NCI-H226 (cell line): ENCODE measurements at regions not wholly inside any gene's neighbourhood (a gene's known extent, or its start where the extent isn't known, plus 50 kb on each side); places are given as distances from the start of the nearest gene placed in this dataset.
"Not testable (repeated sequence)": the region's sequence is repeated elsewhere in the genome, so short reads cannot be mapped to it uniquely, and the experiment has no call there.

Experiments
- DNase-seq: peaks from one replicate; pipeline ENCODE4 v3.0.0-alpha.2; 2015

DNA sequence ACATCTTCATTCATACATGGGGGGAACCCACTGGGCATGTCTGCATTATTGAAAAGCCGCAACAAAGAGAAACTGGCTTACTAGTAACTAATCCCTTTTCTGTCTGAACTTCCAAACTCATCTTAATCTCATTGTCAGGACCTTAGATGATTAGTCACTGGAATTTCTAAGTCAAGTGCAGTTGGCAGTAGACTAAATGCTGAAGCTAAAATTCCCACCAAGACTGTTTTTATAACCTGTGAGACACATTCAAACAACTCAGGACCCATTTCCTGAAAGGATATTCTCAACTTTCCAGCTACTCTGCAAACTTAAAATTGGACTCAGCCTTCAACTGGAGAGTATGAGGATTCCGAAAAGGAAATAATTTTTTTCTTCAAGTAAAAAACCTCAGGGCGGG lies 94.8 kb upstream of the SCAF8 start:
- peak; percentile 49 for DNase-seq

DNA sequence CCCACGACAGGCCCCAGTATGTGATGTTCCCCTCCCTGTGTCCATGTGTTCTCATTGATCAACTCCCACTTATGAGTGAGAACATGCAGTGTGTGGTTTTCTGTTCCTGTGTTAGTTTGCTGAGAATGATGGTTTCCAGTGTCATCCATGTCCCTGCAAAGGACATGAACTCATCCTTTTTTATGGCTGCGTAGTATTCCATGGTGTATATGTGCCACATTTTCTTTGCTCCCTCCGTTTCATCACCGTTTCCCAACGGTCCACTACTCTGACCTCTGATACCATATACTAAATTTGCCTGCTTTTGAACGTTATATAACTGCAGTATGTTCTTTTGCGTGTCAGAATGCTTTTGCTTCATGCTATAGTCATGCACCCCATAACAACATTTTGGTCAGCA lies 94.0 kb upstream of the SCAF8 start:
- not testable (repeated sequence) for DNase-seq

DNA sequence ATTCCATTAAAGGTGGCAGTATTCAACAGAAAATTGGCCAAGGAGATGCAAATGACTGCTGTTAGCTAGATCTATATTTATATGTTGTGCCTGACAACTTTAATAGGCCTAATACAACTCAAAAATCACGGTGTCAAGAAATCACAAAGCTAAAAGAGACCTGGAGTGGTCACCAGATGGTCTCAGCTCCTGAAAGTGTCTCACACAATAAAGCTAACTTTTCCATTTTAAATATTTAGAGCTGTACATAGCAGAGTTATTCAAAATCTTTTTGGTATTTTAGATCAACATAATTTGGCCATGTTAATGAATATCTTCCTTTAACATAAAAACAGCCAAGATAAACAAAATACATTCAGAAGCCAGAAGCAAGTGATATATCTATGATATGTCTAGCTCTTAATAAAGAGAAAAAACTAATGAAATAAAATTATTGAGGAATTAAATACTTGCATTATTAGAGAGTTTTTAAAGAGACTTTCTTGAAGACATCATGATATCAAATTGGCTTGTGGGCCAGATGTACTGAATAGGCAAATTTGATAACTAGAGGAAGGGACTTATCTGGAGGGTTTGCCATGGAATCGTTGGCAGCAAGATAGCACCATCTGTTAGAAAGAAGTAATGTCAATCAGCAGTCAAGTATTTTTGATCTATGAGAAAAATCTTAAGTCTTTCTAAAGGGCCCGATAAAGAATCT lies 84.9 kb upstream of the SCAF8 start:
- DNase-seq: no peak

DNA sequence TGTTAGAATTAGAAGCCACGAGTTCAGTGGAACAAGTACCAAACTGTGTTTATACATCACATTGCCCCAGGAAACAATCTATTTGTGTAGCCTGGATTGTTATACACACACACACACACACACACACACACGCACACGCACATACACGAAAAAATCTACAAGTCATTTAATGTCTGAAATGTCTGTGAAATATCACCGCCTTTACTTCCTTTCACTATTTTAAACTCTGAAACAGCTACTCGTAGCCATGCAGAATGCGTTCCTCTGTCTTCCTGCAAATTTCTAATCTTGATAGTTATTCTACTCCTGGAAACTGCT lies 84.4 kb upstream of the SCAF8 start:
- DNase-seq: no peak

DNA sequence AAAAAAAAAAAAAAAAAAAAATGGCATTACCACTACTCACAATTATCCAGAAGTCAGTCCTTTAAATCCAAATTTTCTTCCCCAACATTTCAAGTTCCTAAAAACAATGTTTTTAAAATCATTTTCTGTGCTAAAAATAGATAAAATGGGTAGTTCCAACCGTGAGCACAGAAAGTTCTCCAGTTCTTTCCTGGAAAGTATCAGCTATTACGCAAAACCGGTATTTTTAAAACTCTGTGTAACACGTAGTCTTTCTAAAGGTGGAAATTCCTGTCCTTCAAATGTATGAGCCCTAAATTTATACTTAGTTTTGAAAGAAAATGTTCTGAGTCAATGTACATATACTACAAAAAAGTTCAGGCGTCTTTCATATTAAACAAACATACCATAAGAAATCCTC lies 83.5 kb upstream of the SCAF8 start:
- no peak for DNase-seq

DNA sequence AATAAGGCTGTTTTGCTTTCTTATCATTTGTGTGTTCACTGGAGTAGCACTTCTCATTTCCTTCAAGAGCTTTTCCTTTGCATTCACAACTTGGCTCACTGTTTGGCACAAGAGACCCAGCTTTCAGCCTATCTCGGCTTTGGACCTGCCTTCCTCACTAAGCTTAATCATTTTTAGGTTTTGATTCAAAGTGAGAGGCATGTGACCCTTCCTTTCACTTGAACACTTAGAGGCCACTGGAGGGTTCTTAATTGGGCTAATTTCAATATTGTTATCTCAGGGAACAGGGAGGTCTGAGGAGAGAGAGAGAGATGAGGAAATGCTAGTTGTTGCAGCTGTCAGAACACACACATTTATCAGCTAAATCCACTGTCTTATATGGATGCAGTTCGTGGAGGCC lies 82.9 kb upstream of the SCAF8 start:
- DNase-seq: no peak

DNA sequence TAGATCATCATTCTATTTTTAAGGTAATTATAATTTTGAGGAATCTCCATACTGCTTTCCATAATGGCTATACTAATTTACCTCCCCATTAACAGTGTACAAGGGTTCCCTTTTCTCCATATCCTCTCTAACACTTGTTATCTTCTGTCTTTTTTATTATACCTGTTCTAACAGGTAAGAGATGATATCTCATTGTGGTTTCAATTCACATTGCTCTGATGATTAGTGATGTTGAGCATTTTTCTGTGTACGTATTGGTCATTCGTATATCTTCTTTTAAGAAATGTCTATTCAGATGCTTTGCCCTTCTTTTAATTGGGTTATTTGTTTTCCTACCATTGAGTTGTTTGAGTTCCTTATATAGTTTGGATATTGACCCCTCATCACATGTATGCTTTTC lies 81.6 kb upstream of the SCAF8 start:
- DNase-seq: no peak

DNA sequence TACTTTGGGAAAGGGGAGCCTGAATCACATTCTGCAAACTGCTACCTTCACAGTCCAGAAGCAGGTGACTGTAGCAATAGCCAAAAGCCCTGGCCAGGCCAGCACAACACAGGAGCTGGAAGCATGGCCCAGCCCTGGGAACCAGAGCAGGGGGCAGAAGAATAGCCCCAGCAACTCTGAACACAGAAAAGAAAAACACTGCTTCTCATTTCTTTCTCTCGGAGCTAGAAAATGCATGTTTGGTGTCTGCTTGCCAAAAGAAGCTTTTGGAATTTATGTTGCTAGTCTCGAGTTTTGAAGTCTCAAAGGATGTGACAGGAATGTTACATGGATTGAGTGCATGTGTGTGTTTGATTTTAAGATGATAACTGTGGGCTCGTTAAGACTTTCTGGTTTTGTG lies 79.8 kb upstream of the SCAF8 start:
- DNase-seq: no peak

DNA sequence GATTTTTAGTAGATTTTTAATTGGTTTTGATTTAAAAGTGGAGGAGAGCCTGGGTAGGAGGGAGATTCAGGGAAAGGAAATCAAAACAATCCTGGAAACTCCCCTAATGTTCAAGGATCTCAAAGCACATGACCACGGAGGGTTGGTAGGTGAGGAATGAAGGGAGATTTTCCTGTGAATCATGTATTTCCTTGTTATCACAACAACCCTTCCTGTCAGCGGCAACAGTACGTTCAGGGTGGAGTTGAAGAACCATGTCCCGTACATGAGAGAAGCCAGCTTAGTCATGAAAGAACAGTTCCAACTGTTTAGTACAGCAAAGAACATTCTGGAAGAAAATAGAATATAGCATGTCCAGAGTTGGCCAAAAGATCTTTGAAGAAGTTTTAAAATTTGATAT lies 79.4 kb upstream of the SCAF8 start:
- peak; percentile 95 for DNase-seq

DNA sequence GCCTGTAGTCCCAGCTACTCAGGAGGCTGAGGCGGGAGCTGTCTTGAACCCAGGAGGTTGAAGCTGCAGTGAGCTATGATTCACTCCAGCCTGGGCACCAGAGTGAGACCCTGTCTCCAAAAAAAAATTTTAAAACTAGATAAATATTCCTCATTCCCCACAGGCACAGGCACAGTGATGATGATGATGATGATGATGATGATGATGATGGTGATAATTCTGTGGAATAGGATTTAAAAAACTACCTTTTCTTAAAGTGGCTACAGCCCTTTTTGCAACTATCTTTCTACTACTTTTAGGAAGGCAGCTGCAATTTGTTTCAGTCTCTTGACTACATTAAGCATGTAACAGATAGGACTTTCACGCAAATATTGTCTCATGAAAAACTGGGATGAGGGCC lies 76.6 kb upstream of the SCAF8 start:
- DNase-seq: no peak

DNA sequence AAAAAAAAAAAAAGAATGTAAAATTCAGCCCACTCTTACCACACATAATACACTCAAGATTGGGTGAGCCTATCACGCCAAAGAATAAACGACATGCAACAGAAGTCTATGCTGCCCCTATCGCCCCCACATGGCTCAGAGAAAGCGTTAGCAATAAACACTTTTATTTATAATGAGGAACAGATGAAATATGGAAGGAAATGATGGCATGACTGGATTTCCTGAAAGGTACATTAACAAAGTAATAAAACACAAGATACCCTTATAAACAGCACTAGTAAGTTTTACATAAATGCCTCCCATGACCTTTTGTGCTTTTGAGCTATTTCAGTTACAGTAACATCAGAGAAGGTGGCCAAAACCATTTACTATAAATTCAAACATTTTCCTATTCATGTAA lies 71.4 kb upstream of the SCAF8 start:
- no peak for DNase-seq

DNA sequence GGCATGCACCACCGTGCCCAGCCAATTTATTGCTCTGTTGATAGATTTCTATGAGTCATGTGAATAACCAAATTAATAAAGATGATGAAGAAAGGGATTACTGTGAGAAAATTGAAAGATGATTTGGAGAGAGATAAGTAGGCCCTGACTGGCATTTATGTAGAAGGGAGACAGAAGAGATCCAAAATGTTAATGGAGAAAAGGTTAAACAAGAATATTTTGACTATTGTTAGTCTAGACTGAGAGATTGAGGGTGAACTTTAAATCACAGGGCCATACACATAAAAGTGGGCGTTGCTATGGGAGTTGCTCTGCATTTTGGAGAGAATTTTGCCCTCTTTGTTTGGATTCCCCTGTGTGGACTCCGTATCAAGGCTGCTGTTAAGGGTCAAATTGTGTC lies 68.9 kb upstream of the SCAF8 start:
- no peak for DNase-seq

DNA sequence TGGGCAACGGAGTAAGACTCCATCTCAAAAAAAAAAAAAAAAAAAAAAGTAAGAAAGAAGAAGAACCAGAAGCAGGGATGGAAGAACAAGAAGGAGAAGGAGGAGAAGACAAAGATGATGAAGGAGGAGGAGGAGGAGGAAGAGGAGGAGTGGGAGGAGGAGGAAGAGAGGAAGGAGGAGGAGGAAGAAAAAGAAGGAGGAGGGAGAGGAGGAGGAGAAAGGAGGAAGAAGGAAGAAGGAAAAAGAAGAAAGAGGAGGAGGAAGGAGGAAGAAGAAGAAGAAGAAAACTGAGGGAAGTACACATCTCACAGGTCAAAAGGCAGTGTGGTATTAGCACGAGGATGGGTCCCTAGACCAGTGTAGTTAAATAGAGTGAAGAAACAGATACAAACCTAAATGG lies 65.1 kb upstream of the SCAF8 start:
- no peak for DNase-seq

DNA sequence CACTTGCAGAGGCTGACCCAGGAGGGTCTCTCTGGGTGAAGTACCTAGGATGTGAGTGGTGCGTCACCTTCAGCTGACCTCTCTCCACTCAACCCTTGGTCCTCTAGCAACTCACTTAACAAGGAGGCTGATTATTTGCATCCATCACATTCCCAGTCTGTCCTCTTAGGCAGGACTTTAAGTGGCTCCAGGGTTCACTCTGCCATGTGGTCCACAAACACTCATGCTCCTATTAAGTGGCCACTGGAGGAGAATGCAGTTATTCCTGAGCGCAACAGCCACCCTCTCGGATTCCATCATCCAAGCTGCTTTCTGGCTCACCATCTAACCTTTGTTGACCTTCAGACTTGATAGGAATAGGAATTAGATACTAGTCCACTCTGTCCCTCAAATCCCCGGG lies 61.1 kb upstream of the SCAF8 start:
- DNase-seq: no peak

DNA sequence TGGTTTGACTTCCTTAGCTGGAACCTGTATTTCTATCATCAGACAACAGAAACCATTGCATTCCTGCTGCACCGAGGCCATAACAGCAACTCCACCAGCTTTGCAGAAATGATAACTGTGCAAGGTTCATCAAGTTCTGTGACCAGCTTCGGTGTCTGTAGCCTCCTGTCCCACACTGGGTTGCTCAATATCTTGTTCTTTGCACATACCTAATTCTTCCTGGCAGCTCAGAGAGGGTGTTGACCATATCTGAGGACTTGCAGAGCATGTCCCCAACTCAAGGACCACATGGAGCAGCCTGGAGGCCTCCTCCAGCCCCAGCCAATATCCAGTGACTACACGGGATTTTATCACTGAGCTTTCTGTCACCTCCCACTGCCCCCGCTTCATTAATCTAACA lies 59.3 kb upstream of the SCAF8 start:
- DNase-seq: no peak

DNA sequence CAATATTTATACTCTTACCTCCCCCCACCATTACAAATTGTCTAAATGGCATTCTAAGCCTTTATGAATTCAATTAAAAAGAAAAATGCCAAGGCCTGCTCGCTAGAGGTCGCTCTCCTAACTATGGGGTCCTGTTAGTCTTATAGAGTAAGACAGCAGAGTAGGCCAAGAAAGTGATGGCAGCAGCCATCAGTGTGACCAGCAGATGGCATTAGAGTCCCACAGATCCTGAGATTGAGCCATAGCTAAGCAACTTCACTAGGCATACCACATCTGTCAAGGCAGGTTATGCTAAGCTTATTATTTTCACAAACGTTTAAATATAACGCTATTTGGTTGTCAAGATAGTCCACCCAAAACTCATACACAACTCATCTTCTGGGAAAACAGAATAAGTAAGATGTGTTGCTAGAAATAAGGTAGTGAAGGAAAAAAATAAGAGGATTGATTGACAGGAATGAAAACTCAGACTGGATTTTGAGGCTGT lies 57.6 kb upstream of the SCAF8 start:
- DNase-seq: peak; percentile 81

DNA sequence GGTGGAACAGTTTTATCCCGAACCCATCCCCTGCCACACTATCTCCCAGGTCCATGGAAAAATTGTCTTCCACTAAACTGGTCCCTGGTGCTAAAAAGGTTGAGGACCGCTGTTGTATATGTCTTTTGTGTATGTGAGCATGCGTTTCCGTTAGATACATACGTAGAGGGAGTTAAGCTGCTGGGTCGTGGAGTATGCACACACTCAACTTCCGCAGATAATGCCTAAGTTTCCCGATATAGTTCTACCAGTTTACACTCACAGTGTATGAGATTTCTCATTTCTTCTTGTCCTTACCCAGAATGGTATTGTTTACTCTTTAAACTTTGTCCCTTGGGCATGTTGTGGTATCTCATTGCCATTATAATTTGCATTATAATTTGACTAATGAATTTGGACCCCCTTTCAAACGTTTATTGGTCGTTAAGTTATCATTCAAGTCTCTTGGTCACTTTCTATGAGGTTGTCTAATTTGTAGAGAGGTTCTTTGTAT lies 50.5 kb upstream of the SCAF8 start:
- DNase-seq: no peak
